Right forelimb (tissue), 1 donor: ENCODE measurements at regions not wholly inside any gene's neighbourhood (a gene's known extent, or its start where the extent isn't known, plus 50 kb on each side); places are given as distances from the start of the nearest gene placed in this dataset.
"Not testable (repeated sequence)": the region's sequence is repeated elsewhere in the genome, so short reads cannot be mapped to it uniquely, and the experiment has no call there.

Source experiments
- DNase-seq: peaks from one replicate; pipeline ENCODE4 v3.0.0-alpha.2; 2018

DNA sequence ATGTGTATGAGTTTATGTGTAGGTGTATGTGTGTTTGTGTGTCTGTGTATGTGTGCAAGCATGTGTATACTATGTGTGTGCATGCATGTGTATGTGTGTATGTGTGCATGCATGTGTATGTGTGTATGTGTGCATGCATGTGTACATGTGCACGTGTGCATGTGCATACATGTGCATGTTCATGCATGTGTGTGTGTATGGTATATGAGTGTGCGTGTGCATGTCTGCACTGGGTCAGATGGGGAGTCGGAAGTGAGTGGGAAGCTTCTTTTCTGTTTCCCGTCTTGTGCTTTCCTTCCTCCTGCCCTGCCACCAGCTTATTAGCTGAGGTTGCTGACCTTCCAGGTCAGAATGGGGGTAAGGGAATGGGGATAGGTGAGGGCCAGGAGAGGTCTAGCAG is 174.7 kb downstream of the MAP2K4 start:
- no peak for DNase-seq

DNA sequence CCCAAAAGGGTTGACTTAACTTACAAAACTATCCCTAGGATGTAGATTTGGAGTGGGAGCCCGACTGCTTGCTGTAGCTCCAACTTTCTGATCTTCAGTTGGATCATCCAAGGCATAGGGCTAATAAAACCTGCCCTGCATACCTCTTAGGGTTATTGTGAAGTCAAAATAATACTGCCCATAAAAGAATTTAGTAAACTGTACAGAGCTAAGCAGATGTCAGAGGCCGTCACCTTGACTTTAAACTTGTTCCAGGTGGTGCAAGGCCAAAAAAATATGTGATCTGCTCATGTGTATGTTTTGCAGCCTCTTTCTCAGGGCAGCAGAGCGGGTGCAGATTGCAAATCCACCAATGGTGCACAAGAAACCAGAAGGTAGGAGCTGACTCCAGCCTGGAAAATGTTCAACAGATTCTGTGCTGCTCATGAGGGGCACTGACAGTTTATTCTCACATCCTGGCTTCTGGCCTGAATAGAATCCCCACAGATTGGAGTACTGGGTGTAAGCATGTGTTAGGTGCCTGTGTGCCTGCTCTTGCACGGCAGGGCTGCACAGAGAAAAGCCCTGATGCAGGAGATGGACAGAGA is 180.7 kb downstream of the MAP2K4 start:
- no peak for DNase-seq

DNA sequence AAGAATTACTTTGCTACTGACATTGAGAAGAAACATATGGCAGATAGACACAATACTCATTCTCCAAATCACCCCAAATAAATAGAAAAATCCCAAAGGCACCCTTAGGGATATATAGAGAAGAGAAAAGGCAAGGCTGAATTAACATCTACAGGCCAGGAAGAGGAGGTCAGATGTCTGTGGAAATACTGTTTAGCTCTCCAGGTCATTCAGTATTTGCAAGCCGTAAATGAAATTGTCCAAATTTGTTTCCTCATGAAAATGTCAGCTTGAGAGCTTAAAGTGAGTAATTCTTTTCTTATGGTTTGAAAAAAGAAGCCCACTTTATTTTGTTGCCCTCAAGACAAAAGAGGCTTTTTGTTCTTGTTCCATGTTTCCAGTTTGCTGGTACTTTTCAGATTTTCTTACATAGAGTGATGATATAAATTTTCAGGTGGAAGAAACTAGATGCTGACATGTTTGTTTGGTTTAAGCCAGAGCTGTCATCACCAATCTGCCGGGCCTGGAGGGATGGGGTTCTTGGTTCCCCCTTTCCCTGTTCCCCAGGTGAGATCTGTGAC is 189.0 kb downstream of the MAP2K4 start:
- DNase-seq: no peak

- DNase-seq: not testable (repeated sequence)
These were observed 200.2 kb downstream of the MAP2K4 start for GRCh38 chr17:12220714-12221439.

DNA sequence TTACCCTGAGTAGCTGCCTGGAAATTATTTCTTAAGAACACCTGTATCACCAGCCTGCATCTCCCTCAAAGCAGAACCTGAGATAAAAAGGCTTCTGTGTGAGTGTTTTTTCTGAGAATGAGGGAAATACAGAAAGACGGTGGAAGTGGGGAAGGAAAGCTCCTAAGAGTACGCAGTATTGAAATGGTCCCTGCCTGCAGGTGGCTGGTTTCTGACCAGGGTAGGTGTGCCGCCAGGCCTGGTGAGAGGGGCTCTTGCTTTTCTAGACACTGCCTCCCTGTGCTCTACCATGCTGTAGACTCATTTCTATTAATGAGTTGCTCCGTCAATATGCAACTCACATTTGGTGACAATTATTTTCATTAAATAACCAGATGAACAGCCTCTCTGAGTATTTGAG is 201.7 kb downstream of the MAP2K4 start:
- DNase-seq: no peak

DNA sequence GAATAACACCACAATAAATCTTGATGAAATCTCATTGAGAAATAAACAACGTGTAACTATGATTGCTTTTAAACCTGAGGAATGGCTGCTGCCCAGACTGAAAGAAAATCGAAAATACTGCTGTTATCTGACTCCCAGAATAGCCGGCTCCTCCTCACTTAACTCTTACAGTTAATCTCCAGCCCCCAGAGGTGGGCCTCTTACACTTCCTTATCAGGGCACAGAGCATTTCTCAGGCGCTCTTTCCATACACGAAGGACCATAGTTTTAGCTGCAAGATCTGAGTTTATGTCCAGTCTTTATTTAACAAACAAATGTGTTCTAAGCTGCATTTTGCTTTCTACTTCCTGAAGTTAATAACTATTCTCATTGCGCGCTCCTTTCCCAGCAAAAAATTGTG is 206.9 kb downstream of the MAP2K4 start:
- no peak for DNase-seq

GRCh38 chr17:12229335-12229734 is 208.7 kb downstream of the MAP2K4 start:
- DNase-seq: no peak

- DNase-seq: no peak
These were observed 210.0 kb downstream of the MAP2K4 start for GRCh38 chr17:12230481-12231354.

- no peak for DNase-seq
These were observed 210.6 kb downstream of the MAP2K4 start for GRCh38 chr17:12231355-12231682.

DNA sequence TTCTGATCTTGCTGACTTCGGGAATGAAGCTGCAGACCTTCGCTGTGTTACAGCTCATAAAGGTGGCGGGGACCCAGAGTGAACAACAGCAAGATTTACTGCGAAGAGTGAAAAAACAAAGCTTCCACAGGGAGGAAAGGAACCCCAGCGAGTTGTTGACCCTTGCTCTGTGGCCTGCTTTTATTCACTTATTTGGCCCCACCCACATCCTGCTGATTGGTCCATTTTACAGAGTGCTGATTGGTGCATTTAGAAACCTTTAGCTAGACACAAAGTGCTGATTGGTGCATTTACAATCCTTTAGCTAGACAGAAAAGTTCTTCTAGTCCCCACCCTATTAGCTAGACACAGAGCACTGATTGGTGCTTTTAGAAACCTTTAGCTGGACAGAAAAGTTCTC is 218.3 kb downstream of the MAP2K4 start:
- not testable (repeated sequence) for DNase-seq

GRCh38 chr17:12242345-12242954 is 221.8 kb downstream of the MAP2K4 start:
- DNase-seq: no peak

DNA sequence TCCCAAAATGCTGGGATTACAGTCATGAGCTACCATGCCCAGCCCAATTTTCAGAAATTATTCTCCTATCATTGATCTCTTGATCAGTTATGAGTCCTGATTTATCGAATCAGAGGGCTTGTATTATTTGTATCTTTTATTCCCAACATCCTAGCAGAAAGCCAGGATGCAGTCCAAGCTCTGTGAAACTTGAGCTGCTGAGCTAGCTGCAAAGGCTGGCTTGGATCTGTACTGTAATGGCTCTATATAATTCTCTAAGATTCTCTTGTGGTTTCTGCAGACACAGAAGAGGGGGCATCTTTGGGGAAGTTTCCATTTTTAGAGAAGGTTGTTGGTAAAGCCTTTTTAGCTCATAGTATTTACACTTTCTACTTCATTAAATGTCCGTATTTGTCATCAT is 227.1 kb downstream of the MAP2K4 start:
- no peak for DNase-seq

DNA sequence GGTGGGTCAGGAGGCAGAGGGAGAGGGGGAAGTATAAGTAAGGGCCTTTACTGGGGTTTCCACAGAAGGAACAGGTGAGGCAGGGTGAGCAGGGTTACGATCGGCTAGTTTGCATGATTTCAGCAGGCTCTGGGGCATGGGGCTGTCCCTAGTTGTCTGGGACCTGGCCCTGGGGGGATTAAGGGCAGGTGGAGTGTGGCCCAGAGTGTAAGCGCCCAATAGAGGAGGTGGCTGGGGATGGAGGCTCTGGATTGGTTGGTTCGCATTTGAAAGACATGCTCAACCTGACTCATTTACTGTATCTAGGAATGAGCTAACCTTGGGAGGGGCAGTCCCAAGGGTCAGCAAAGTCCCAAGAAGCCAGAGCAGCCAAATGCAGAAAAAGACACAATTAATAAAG is 230.3 kb downstream of the MAP2K4 start:
- no peak for DNase-seq

DNA sequence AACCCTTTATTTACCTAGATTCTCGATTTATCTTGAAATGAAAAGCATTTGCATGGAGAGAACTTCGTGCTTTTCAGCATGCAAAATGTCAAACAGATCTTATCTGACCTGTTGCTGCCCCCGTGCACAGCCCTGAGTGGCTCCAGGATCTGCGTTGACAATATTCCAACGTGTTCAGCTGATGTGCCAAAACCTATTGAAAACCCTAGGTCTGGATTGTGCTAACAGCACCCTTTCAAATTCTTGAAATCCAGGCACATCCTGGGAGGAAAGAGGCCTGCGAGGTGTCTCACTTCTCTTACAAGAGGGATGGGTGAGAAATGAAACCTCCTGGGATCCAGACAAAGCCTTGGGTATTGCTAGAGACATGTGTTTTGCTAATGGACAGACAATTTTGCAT is 231.8 kb downstream of the MAP2K4 start:
- DNase-seq: no peak

DNA sequence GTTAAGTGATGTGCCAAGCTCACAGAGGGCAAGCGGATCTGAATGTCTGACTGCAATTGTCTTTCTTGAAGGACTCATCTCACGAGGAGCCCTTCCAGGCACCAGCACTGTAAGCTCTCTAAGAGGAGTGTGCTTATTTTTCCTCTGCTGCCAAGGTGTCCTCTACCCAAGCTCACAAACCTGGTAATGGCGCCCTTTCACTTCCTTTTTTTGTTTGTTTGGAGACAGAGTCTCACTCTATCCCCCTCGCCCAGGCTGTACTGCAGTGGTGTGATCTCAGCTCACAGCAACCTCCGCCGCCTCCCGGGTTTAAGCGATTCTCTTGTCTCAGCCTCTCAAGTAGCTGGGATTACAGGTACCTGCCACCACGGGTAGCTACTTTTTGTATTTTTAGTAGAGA is 233.8 kb downstream of the MAP2K4 start:
- no peak for DNase-seq

DNA sequence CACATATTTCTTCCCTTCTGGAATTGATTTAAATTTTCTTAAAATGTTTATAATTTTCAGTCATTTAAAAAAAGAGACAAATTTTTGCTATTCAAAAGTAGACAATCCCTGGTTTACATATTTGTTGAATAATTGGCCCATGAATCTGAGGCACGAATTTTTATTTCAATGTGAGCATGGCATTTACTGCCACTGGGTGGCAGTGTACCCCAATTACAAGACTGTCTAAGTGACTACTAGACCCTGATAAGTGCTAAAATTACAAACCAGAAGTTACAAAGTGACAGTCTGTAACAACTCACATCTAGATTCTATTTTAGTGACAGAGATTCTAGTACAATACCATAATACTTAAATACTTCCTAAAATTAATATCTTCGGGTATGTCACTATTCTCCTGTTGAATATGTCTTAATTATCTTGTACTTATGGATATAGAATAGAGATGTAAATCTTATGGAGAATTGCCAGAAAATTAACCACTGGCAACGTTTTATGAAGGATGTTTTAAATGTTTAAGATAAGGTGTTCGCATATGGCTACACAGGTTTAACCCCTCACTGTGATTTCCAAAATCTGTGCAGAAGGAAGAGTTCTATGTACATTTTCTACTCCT is 235.8 kb downstream of the MAP2K4 start:
- DNase-seq: no peak

DNA sequence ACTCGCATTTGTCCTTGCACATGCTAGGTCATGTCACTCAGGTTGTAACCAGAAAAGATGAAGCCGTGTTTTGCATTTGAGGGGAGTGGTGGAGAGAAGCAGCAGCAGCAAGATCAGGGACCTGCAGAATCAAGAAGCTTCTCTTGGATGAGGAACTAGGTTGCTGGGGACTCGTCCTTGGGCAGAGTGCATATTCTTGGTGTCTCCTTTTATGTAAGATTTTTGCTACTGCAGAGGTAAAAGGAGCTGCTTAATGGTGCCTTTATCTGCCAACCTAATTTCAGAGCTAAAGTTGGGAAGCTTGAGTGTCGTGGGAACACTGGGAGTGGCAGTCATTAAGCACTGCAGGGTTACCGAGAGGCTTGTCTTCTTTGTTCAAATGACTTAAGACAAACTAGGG is 236.5 kb downstream of the MAP2K4 start:
- no peak for DNase-seq

DNA sequence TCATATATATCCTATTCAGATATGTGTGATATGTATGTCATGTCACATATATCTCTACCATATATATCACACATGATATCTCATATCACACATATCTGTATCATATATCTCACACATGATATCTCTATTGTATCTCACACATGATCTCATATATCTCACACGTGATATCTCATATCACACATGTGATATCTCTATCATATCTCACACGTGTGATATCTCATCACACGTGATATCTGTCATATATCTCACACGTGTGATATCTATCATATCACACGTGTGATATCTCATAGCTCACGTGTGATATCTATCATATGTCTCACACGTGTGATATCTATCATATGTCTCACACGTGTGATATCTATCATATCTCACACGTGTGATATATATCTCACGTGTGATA is 240.7 kb downstream of the MAP2K4 start:
- DNase-seq: no peak

- no peak for DNase-seq
These were observed 249.1 kb downstream of the MAP2K4 start for GRCh38 chr17:12269751-12270150.

- DNase-seq: no peak
These were observed 257.1 kb downstream of the MAP2K4 start for GRCh38 chr17:12277827-12278226.

GRCh38 chr17:12282056-12282455 is 261.4 kb downstream of the MAP2K4 start:
- no peak for DNase-seq

- no peak for DNase-seq
These were observed 267.3 kb downstream of the MAP2K4 start for GRCh38 chr17:12287953-12288352.

- DNase-seq: no peak
These were observed 269.5 kb downstream of the MAP2K4 start for GRCh38 chr17:12290207-12290606.
